Upper lobe of right lung (tissue), 1 donor: ENCODE measurements at regions not wholly inside any gene's neighbourhood (a gene's known extent, or its start where the extent isn't known, plus 50 kb on each side); places are given as distances from the start of the nearest gene placed in this dataset.

Experiments
- ATAC-seq: fragments of 200-7000 bp; cut with Tn5 transposase; one replicate; pipeline ENCODE4 v1.9.1; 2020; ENCODE audit warnings: mild to moderate bottlenecking, moderate library complexity
- DNase-seq: peaks from one replicate; pipeline ENCODE4 v3.0.0-alpha.2; 2020
- H3K27ac ChIP-seq: fragments of 200-600 bp; one replicate; pipeline ENCODE4 v1.8.0; 2022
- H3K27me3 ChIP-seq: fragments of 200-600 bp; one replicate; pipeline ENCODE4 v1.8.0; 2022; ENCODE audit warnings: mild to moderate bottlenecking
- H3K36me3 ChIP-seq: fragments of 200-600 bp; one replicate; pipeline ENCODE4 v1.8.0; 2022
- H3K4me1 ChIP-seq: fragments of 200-600 bp; one replicate; pipeline ENCODE4 v1.8.0; 2022
- H3K4me3 ChIP-seq: fragments of 200-600 bp; one replicate; pipeline ENCODE4 v1.8.0; 2022; ENCODE audit warnings: mild to moderate bottlenecking
- H3K9me3 ChIP-seq: fragments of 200-600 bp; one replicate; pipeline ENCODE4 v1.8.0; 2022
- CTCF ChIP-seq: fragments of 200-600 bp; IDR thresholded peaks from one replicate; pipeline ENCODE4 v1.8.0; 2022; ENCODE audit warnings: antibody characterized with exemption
- intact Hi-C: fragments of 100-400 bp; cut with DNase I; formaldehyde crosslinking; loops from one replicate; pipeline ENCODE4 v1.11.0; 2022
- donor health status: DM: no; HTN: yes; CAD: no; lungs with severe emphysema.

GRCh38 chr4:144501231-144501780 is 144.7 kb upstream of the HHIP start:
- intact Hi-C loops, result no loop called here
- TF ChIP-seq CTCF, result no peak

GRCh38 chr4:144504883-144505282 is 141.1 kb upstream of the HHIP start:
- ATAC-seq (no peak), DNase-seq (no peak)
- TF ChIP-seq CTCF, result no peak
- intact Hi-C loops, result no loop called here
- no peak overlapping the region for H3K4me3 ChIP-seq
- H3K9me3 ChIP-seq, result no peaks in the 10 kb centered on the region
- H3K4me1 ChIP-seq, result no peaks in the 10 kb centered on the region
- no peaks in the 10 kb centered on the region for H3K36me3 ChIP-seq
- no peak overlapping the region for H3K27ac ChIP-seq
- H3K27me3 ChIP-seq, result no peaks in the 10 kb centered on the region

More at GRCh38 chr4:144501231-144501780, 144.7 kb upstream of the HHIP start:
- no peaks in the 10 kb centered on the region for H3K9me3 ChIP-seq
- H3K27me3 ChIP-seq, result no peaks in the 10 kb centered on the region
- DNase-seq (no peak), ATAC-seq (no peak)
- H3K4me3 ChIP-seq, result no peak overlapping the region
- H3K27ac ChIP-seq, result no peak overlapping the region
- H3K36me3 ChIP-seq, result no peaks in the 10 kb centered on the region
- no peaks in the 10 kb centered on the region for H3K4me1 ChIP-seq

- intact Hi-C loops, result no loop called here
- no peaks in the 10 kb centered on the region for H3K27me3 ChIP-seq
- ATAC-seq (no peak), DNase-seq (no peak)
- no peak overlapping the region for H3K4me3 ChIP-seq
- no peaks in the 10 kb centered on the region for H3K36me3 ChIP-seq
- H3K4me1 ChIP-seq, result no peaks in the 10 kb centered on the region
- TF ChIP-seq CTCF, result no peak
- H3K9me3 ChIP-seq, result no peaks in the 10 kb centered on the region
- no peak overlapping the region for H3K27ac ChIP-seq
Measured at GRCh38 chr4:144507311-144508101, 138.4 kb upstream of the HHIP start.

GRCh38 chr4:144509088-144510015 is 136.6 kb upstream of the HHIP start:
- H3K27me3 ChIP-seq, result no peaks in the 10 kb centered on the region
- no peak for DNase-seq
- intact Hi-C loops, result no loop called here
- H3K36me3 ChIP-seq, result no peaks in the 10 kb centered on the region
- no peak for TF ChIP-seq CTCF
- H3K9me3 ChIP-seq, result no peaks in the 10 kb centered on the region
- H3K4me3 ChIP-seq, result no peak overlapping the region
- no peaks in the 10 kb centered on the region for H3K4me1 ChIP-seq
- ATAC-seq, result no peak
- H3K27ac ChIP-seq, result no peak overlapping the region

- no peaks in the 10 kb centered on the region for H3K36me3 ChIP-seq
- no peak for DNase-seq
- intact Hi-C loops, result no loop called here
- no peak overlapping the region for H3K27ac ChIP-seq
- no peak for TF ChIP-seq CTCF
- no peak for ATAC-seq
- H3K27me3 ChIP-seq, result no peaks in the 10 kb centered on the region
- no peaks in the 10 kb centered on the region for H3K9me3 ChIP-seq
- no peak overlapping the region for H3K4me3 ChIP-seq
- no peaks in the 10 kb centered on the region for H3K4me1 ChIP-seq
Measured at GRCh38 chr4:144514736-144515135, 131.2 kb upstream of the HHIP start.
